Neural cell (in vitro differentiated cells): ENCODE measurements at regions not wholly inside any gene's neighbourhood (a gene's known extent, or its start where the extent isn't known, plus 50 kb on each side); places are given as distances from the start of the nearest gene placed in this dataset.

Source experiments
- H2AFZ ChIP-seq: fragments of 200-600, 300-800 bp; sonication (generic), shearing (Covaris generic); 2 replicates; pipeline ENCODE4 v1.6.0; 2014; ENCODE audit warnings: low read depth, mild to moderate bottlenecking, antibody characterized with exemption, low read length, moderate library complexity
- H3F3A ChIP-seq: fragments of 200-600 bp; shearing (Covaris generic); 2 replicates; pipeline ENCODE4 v1.6.1; 2016; ENCODE audit warnings: mild to moderate bottlenecking, moderate library complexity, mixed read lengths, antibody characterized with exemption, low read length; ENCODE audit not compliant: insufficient read depth, poor library complexity, severe bottlenecking
- H3K27ac ChIP-seq: fragments of 200-600, 300-800 bp; sonication (generic), shearing (Covaris generic); 2 replicates; pipeline ENCODE4 v1.5.1; 2014; ENCODE audit warnings: mild to moderate bottlenecking, low read length, moderate library complexity
- H3K27me3 ChIP-seq: fragments of 300-800, 200-600 bp; sonication (generic), shearing (Covaris generic); 2 replicates; pipeline ENCODE4 v1.6.0; 2014; ENCODE audit warnings: mild to moderate bottlenecking, low read depth, low read length, moderate library complexity; ENCODE audit not compliant: insufficient read depth
- H3K36me3 ChIP-seq: fragments of 300-800, 200-600 bp; sonication (generic), shearing (Covaris generic); 2 replicates; pipeline ENCODE4 v1.5.1; 2014; ENCODE audit warnings: mild to moderate bottlenecking, antibody characterized with exemption, low read length, moderate library complexity; ENCODE audit not compliant: insufficient read depth
- H3K4me2 ChIP-seq: fragments of 300-800, 200-600 bp; sonication (generic), shearing (Covaris generic); 2 replicates; pipeline ENCODE4 v1.6.0; 2014; ENCODE audit warnings: mild to moderate bottlenecking, low read length
- H3K4me3 ChIP-seq: fragments of 300-800, 200-600 bp; sonication (generic), shearing (Covaris generic); 2 replicates; pipeline ENCODE4 v1.5.1; 2014; ENCODE audit warnings: mild to moderate bottlenecking, low read length, moderate library complexity
- H3K79me2 ChIP-seq: fragments of 200-600 bp; shearing (Covaris generic); replicated peaks from 2 replicates; pipeline ENCODE4 v1.6.0; 2014; ENCODE audit warnings: mild to moderate bottlenecking, low read length, moderate library complexity; ENCODE audit not compliant: insufficient read depth
- H3K9ac ChIP-seq: fragments of 300-800, 200-600 bp; sonication (generic), shearing (Covaris generic); 2 replicates; pipeline ENCODE4 v1.6.1; 2016; ENCODE audit warnings: mild to moderate bottlenecking, low read length, mixed read lengths
- H3K9me2 ChIP-seq: fragments of 200-600 bp; shearing (Covaris generic); 2 replicates; pipeline ENCODE4 v1.6.1; 2016; ENCODE audit warnings: mild to moderate bottlenecking, low read length, mixed read lengths; ENCODE audit not compliant: insufficient read depth
- H3K9me3 ChIP-seq: fragments of 200-600, 300-800 bp; sonication (generic), shearing (Covaris generic); 2 replicates; pipeline ENCODE4 v1.6.1; 2016; ENCODE audit warnings: mild to moderate bottlenecking, mixed run types, low read length, moderate library complexity, mixed read lengths
- H4K20me1 ChIP-seq: fragments of 200-600 bp; shearing (Covaris generic); 2 replicates; pipeline ENCODE4 v1.6.1; 2016; ENCODE audit warnings: mild to moderate bottlenecking, mixed run types; ENCODE audit not compliant: insufficient read depth
- CTCF ChIP-seq: fragments of 450-650 bp; IDR thresholded peaks from 2 replicates; pipeline ENCODE4 v1.5.1; 2014; ENCODE audit warnings: antibody characterized with exemption, mild to moderate bottlenecking, moderate library complexity; ENCODE audit not compliant: poor library complexity, severe bottlenecking
- EP300 ChIP-seq: fragments of 450-650 bp; conservative IDR thresholded peaks from 2 replicates; pipeline ENCODE4 v1.6.1; 2014; ENCODE audit warnings: antibody characterized with exemption, mild to moderate bottlenecking, moderate library complexity; ENCODE audit not compliant: poor library complexity, severe bottlenecking
- EZH2 ChIP-seq: fragments of 200-600, 300-800 bp; shearing (Covaris generic), sonication (generic); IDR thresholded peaks from 2 replicates; pipeline ENCODE4 v1.6.1; 2014; ENCODE audit warnings: antibody characterized with exemption, low read length, borderline replicate concordance, mild to moderate bottlenecking; ENCODE audit not compliant: insufficient read depth, poor library complexity, severe bottlenecking
- MXI1 ChIP-seq: fragments of 450-650 bp; conservative IDR thresholded peaks from 2 replicates; pipeline ENCODE4 v1.6.1; 2014; ENCODE audit warnings: antibody characterized with exemption, mild to moderate bottlenecking; ENCODE audit not compliant: poor library complexity, severe bottlenecking
- POLR2AphosphoS5 ChIP-seq: IDR thresholded peaks from 2 replicates; pipeline ENCODE4 v1.6.1; 2012
- RAD21 ChIP-seq: fragments of 450-650 bp; conservative IDR thresholded peaks from 2 replicates; pipeline ENCODE4 v1.6.1; 2014; ENCODE audit warnings: antibody characterized with exemption, mild to moderate bottlenecking, moderate library complexity
- REST ChIP-seq: IDR thresholded peaks from 2 replicates; pipeline ENCODE4 v1.6.1; 2012; ENCODE audit warnings: borderline replicate concordance
- SMC3 ChIP-seq: fragments of 450-650 bp; conservative IDR thresholded peaks from 2 replicates; pipeline ENCODE4 v1.6.1; 2014; ENCODE audit warnings: antibody characterized with exemption, mild to moderate bottlenecking, moderate library complexity; ENCODE audit not compliant: poor library complexity
- TAF1 ChIP-seq: IDR thresholded peaks from 2 replicates; pipeline ENCODE4 v1.6.1; 2012; ENCODE audit warnings: low read depth

- Histone ChIP-seq H3K27me3 (no peaks in the 10 kb centered on the region), H3K79me2 (no peaks in the 10 kb centered on the region), H3F3A (no peaks in the 10 kb centered on the region), H3K4me2 (no peak overlapping the region), H4K20me1 (no peaks in the 10 kb centered on the region), H3K36me3 (no peaks in the 10 kb centered on the region), H2AFZ (no peak overlapping the region), H3K4me3 (no peak overlapping the region), H3K9me2 (no peaks in the 10 kb centered on the region), H3K9ac (no peak overlapping the region), H3K9me3 (no peaks in the 10 kb centered on the region), H3K27ac (no peak overlapping the region)
- no peak for TF ChIP-seq POLR2AphosphoS5
- no peak for TF ChIP-seq MXI1
- TF ChIP-seq REST = no peak
- TF ChIP-seq SMC3 = no peak
- no peak for TF ChIP-seq TAF1
- no peak for TF ChIP-seq RAD21
- no peak for TF ChIP-seq CTCF
- no peak for TF ChIP-seq EP300
- TF ChIP-seq EZH2 = no peak
These were observed 477.4 kb downstream of the RSL24D1 start for GRCh38 chr15:54719325-54719724.

- H3K79me2 ChIP-seq = no peaks in the 10 kb centered on the region
- TF ChIP-seq REST = no peak
These were observed 488.7 kb downstream of the RSL24D1 start for GRCh38 chr15:54707805-54708752.

More at GRCh38 chr15:54707805-54708752, 488.7 kb downstream of the RSL24D1 start:
- Histone ChIP-seq H3K9me3 (no peaks in the 10 kb centered on the region), H2AFZ (no peak overlapping the region), H3K9ac (no peak overlapping the region), H3K4me2 (no peak overlapping the region), H3K4me3 (no peak overlapping the region), H3F3A (no peaks in the 10 kb centered on the region), H3K27ac (no peak overlapping the region), H4K20me1 (no peaks in the 10 kb centered on the region), H3K9me2 (no peaks in the 10 kb centered on the region), H3K27me3 (no peaks in the 10 kb centered on the region), H3K36me3 (no peaks in the 10 kb centered on the region)
